ENCODE measurements at regions not wholly inside any gene's neighbourhood (a gene's known extent, or its start where the extent isn't known, plus 50 kb on each side); places are given as distances from the start of the nearest gene placed in this dataset.

DNA sequence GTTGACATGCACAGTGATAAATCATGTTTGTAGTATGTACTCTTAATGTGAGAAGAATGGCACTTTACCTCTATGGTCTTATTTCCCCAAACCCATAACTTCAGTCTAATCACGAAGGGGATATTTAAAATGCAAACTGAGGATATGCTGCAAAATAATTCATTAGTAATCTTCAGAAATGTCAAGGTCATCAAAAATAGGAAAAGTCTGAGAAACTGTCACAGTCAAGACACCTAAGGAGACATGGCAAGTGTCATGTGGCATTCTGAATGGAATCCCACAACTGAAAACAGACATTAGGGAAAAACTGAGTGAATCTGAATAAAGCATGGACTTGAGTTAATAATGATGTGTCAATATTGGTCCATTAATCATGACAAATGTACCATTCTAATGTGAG lies 605.5 kb upstream of the ANKRD30A start:
- DNase-seq (ENCODE audit: low read depth): no peak
- TF ChIP-seq, protein P1, sequence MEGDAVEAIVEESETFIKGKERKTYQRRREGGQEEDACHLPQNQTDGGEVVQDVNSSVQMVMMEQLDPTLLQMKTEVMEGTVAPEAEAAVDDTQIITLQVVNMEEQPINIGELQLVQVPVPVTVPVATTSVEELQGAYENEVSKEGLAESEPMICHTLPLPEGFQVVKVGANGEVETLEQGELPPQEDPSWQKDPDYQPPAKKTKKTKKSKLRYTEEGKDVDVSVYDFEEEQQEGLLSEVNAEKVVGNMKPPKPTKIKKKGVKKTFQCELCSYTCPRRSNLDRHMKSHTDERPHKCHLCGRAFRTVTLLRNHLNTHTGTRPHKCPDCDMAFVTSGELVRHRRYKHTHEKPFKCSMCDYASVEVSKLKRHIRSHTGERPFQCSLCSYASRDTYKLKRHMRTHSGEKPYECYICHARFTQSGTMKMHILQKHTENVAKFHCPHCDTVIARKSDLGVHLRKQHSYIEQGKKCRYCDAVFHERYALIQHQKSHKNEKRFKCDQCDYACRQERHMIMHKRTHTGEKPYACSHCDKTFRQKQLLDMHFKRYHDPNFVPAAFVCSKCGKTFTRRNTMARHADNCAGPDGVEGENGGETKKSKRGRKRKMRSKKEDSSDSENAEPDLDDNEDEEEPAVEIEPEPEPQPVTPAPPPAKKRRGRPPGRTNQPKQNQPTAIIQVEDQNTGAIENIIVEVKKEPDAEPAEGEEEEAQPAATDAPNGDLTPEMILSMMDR (IDR thresholded peaks at IDR 0.05; ENCODE audit: insufficient read depth, low read depth, low read length, missing control alignments): no peak
- H3K4me3 ChIP-seq (ENCODE audit: low read depth, low read length): no peak overlapping the region

DNA sequence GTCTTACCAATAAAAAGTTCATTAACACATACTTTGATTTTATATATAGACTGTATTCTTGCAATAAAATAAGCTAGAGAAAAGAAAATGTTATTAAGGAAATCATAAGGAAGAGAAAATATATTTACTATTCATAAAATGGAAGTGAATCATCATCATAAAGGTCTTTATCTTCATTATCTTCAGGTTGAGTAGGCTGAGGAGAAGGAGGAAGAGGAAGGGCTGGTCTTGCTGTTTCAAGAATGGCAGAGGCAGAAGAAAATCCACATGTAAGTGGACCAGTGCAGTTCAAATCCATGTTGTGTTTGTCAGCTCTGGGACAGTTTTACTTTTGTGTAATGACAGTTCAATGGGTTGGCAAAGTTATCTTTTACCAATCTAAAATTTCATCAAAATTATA lies 609.1 kb upstream of the ANKRD30A start:
- H3K4me3 ChIP-seq (ENCODE audit: low read depth, low read length): no peak overlapping the region
- TF ChIP-seq, protein P1 (IDR thresholded peaks at IDR 0.05; ENCODE audit: insufficient read depth, low read depth, low read length, missing control alignments): no peak

DNA sequence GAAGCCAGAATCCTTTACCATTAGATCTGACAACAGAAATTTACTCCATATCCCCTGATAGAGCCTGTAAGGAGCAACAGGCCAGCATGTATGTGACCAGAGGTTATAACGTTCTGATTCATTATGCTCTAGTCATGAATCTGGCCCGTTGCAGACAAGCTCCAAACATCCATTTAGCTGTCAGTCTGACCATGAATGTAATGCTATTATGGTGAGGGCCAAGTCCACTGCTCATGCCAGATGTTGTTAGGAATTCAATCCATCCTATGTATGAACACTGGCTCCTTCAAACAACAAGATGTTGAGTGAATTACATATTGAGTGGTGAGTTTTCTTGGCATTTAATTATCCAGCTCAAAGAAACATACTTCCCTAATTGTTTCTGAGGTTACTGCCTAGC lies 610.1 kb upstream of the ANKRD30A start:
- DNase-seq (ENCODE audit: low read depth): no peak

More for the DNA sequence above, 609.1 kb upstream of the ANKRD30A start:
- DNase-seq (ENCODE audit: low read depth): no peak

DNA sequence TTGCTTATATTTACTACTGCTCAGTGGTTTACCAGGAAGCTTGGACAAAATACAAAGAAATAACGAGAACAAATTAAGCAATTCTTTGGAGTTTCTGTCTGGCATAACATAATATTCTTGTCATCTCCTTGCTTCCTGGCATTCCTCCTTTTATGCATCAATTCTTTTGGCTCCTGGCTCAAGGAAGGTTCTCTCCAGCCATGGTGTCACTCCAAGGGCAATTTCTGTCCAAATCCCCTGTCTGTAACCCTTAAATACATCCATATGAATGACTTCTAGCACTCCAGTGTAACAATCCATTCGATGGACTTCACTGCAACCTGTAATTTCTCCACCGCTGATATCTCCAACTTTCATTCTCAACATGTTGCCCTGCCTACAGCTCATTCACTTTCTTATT lies 617.7 kb upstream of the ANKRD30A start:
- TF ChIP-seq, protein P1 (IDR thresholded peaks at IDR 0.05; ENCODE audit: insufficient read depth, low read depth, low read length, missing control alignments): no peak
- no peak overlapping the region for H3K4me3 ChIP-seq (ENCODE audit: low read depth, low read length)
- DNase-seq (ENCODE audit: low read depth): no peak

More for the DNA sequence above, 610.1 kb upstream of the ANKRD30A start:
- TF ChIP-seq, protein P1 (IDR thresholded peaks at IDR 0.05; ENCODE audit: insufficient read depth, low read depth, low read length, missing control alignments): no peak
- H3K4me3 ChIP-seq (ENCODE audit: low read depth, low read length): no peak overlapping the region

DNA sequence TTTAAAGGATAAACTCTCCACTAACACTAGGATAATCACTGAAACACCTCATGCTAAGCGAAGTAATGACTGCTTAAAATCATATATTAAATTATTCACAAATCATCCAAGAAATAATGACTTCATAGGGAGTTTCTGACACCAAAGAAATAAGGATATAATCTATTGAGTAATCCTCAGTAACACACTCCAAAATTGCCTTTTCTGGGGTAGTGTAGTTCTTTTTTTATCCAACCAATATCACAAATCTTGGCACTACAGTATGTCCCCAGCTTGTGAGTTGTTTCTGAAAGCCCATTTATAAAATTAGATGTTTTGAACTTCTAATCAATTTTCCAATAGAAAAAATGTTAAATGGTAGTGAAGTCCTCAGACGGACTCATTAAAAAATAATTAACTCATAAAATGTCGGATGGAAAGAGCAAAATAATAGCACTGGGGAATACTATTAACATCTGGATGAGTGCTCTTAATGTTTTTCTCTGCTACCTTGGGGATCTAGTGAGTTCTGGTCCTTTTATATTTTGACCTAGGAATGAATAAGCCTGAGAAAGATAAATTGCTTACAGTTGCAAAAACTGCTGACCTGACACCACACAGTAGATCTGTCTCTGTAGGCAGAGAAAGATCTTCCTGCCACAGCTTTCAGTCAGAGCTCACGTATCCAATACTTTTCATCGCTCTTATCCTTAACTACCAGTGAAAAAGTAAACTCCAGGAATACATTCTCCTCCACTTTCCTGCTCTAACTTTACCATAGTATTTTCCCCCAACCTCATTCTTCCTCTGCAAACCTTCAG lies 618.5 kb upstream of the ANKRD30A start:
- no peak overlapping the region for H3K4me3 ChIP-seq (ENCODE audit: low read depth, low read length)
- TF ChIP-seq, protein P1 (IDR thresholded peaks at IDR 0.05; ENCODE audit: insufficient read depth, low read depth, low read length, missing control alignments): no peak
- no peak for DNase-seq (ENCODE audit: low read depth)

DNA sequence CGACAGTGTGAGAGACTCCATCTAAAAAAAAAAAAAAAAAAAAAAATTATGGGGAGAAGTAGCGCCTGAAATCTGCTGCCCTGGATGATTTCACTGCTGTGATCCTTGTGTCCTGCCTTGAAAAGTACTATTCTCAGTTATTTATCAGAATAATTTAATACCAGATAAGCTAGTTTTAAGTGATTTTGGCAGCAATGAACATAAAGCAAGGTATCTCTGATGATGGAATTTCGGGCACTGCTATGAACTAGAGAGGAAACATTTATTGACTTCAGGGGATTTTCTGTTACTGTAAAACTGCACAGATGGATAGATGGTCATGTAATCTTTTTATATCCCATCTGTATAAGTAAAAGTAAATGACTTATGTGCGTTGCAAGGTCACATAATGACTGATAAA lies 619.1 kb upstream of the ANKRD30A start:
- TF ChIP-seq, protein P1 (IDR thresholded peaks at IDR 0.05; ENCODE audit: insufficient read depth, low read depth, low read length, missing control alignments): no peak
- DNase-seq (ENCODE audit: low read depth): no peak
- no peak overlapping the region for H3K4me3 ChIP-seq (ENCODE audit: low read depth, low read length)

DNA sequence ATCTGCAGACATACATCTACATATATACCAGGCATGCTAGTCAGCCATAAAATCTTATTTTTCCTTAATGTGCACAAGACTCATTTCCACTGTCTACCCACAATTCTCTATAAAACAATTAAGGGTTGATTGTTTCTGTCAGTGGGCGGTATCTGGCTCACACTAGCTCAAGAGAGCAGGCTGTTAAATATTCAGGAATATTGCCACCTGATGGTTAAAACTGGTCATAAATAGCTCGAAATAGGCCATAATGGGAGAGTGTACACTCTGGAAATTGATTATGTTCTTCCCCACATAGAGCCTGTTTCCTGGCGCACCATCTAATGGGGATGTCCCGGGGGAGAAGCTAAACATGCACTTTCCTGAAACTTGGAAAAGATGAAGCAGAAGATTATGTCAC lies 620.6 kb upstream of the ANKRD30A start:
- no peak for DNase-seq (ENCODE audit: low read depth)
- TF ChIP-seq, protein P1 (IDR thresholded peaks at IDR 0.05; ENCODE audit: insufficient read depth, low read depth, low read length, missing control alignments): no peak

More for the DNA sequence above, 620.6 kb upstream of the ANKRD30A start:
- no peak overlapping the region for H3K4me3 ChIP-seq (ENCODE audit: low read depth, low read length)
